H9 (cell line): ENCODE measurements at regions not wholly inside any gene's neighbourhood (a gene's known extent, or its start where the extent isn't known, plus 50 kb on each side); places are given as distances from the start of the nearest gene placed in this dataset.

Experiments
- DNase-seq: peaks from one replicate; pipeline ENCODE4 v3.0.0-alpha.2; 2017
- H2AFZ ChIP-seq: one replicate; pipeline ENCODE4 v1.6.1; 2013; ENCODE audit warnings: mild to moderate bottlenecking, low read length, control low read depth, moderate library complexity
- H2AK5ac ChIP-seq: 2 replicates; pipeline ENCODE4 v1.6.1; 2013; ENCODE audit warnings: low read length, control low read depth, mixed read lengths; ENCODE audit not compliant: insufficient read length
- H2BK120ac ChIP-seq: one replicate; pipeline ENCODE4 v1.6.1; 2013; ENCODE audit warnings: low read depth, mild to moderate bottlenecking, low read length, control low read depth, inconsistent platforms; ENCODE audit not compliant: poor library complexity, severe bottlenecking
- H2BK12ac ChIP-seq: 2 replicates; pipeline ENCODE4 v1.6.1; 2013; ENCODE audit warnings: low read length, control low read depth, mixed read lengths, low read depth; ENCODE audit not compliant: insufficient read length
- H2BK15ac ChIP-seq: 2 replicates; pipeline ENCODE4 v1.6.1; 2013; ENCODE audit warnings: low read depth, low read length, control low read depth
- H2BK20ac ChIP-seq: one replicate; pipeline ENCODE4 v1.6.1; 2013; ENCODE audit warnings: low read depth, mild to moderate bottlenecking, low read length, control low read depth, inconsistent platforms; ENCODE audit not compliant: poor library complexity, severe bottlenecking
- H2BK5ac ChIP-seq: 2 replicates; pipeline ENCODE4 v1.6.1; 2013; ENCODE audit warnings: low read length, control low read depth, mixed read lengths; ENCODE audit not compliant: insufficient read length
- H3K14ac ChIP-seq: 2 replicates; pipeline ENCODE4 v1.6.1; 2013; ENCODE audit warnings: low read length, control low read depth; ENCODE audit not compliant: insufficient read depth
- H3K18ac ChIP-seq: 2 replicates; pipeline ENCODE4 v1.6.1; 2013; ENCODE audit warnings: low read depth, mild to moderate bottlenecking, mixed read lengths, low read length, control low read depth; ENCODE audit not compliant: insufficient read length
- H3K23ac ChIP-seq: 2 replicates; pipeline ENCODE4 v1.6.1; 2013; ENCODE audit warnings: low read length, control low read depth, mixed read lengths, low read depth; ENCODE audit not compliant: insufficient read length
- H3K23me2 ChIP-seq: 2 replicates; pipeline ENCODE4 v1.6.1; 2013; ENCODE audit warnings: low read depth, mild to moderate bottlenecking, mixed read lengths, low read length, control low read depth; ENCODE audit not compliant: insufficient read length, poor library complexity, severe bottlenecking
- H3K27ac ChIP-seq: 2 replicates; pipeline ENCODE4 v1.5.1; 2013; ENCODE audit warnings: low read length, control low read depth, mixed read lengths, low read depth; ENCODE audit not compliant: insufficient read length
- H3K27me3 ChIP-seq: 2 replicates; pipeline ENCODE4 v1.6.1; 2013; ENCODE audit warnings: low read length, control low read depth, inconsistent platforms; ENCODE audit not compliant: insufficient read depth
- H3K4ac ChIP-seq: 2 replicates; pipeline ENCODE4 v1.6.1; 2013; ENCODE audit warnings: low read depth, mild to moderate bottlenecking, control low read depth, inconsistent platforms, low read length, moderate library complexity
- H3K4me1 ChIP-seq: 2 replicates; pipeline ENCODE4 v1.6.1; 2013; ENCODE audit warnings: low read length, control low read depth, inconsistent platforms; ENCODE audit not compliant: insufficient read depth
- H3K4me2 ChIP-seq: 2 replicates; pipeline ENCODE4 v1.6.1; 2013; ENCODE audit warnings: low read length, control low read depth, mixed read lengths; ENCODE audit not compliant: insufficient read length, insufficient read depth
- H3K56ac ChIP-seq: 2 replicates; pipeline ENCODE4 v1.6.1; 2013; ENCODE audit warnings: low read depth, mild to moderate bottlenecking, mixed read lengths, low read length, control low read depth; ENCODE audit not compliant: insufficient read length
- H3K79me1 ChIP-seq: 2 replicates; pipeline ENCODE4 v1.6.1; 2013; ENCODE audit warnings: low read depth, mild to moderate bottlenecking, moderate library complexity, low read length, control low read depth, inconsistent platforms; ENCODE audit not compliant: insufficient read depth, poor library complexity, severe bottlenecking
- H3K79me2 ChIP-seq: 2 replicates; pipeline ENCODE4 v1.6.1; 2013; ENCODE audit warnings: low read length, control low read depth, inconsistent platforms; ENCODE audit not compliant: insufficient read depth
- H3K9ac ChIP-seq: 2 replicates; pipeline ENCODE4 v1.6.1; 2013; ENCODE audit warnings: low read length, control low read depth, mixed read lengths; ENCODE audit not compliant: insufficient read length; ENCODE audit errors: extremely low read depth
- H3K9me3 ChIP-seq: one replicate; pipeline ENCODE4 v1.6.1; 2013; ENCODE audit warnings: low read depth, low read length, inconsistent platforms; ENCODE audit not compliant: control insufficient read depth
- H3T11ph ChIP-seq: one replicate; pipeline ENCODE4 v1.6.1; 2013; ENCODE audit warnings: mild to moderate bottlenecking, low read length, control low read depth, inconsistent platforms
- H4K20me1 ChIP-seq: one replicate; pipeline ENCODE4 v1.6.1; 2013; ENCODE audit not compliant: control insufficient read depth, insufficient read length, insufficient read depth
- H4K5ac ChIP-seq: 2 replicates; pipeline ENCODE4 v1.6.1; 2013; ENCODE audit warnings: low read depth, mild to moderate bottlenecking, mixed read lengths, low read length, control low read depth; ENCODE audit not compliant: insufficient read length
- H4K8ac ChIP-seq: replicated peaks from 2 replicates; pipeline ENCODE4 v1.6.1; 2013; ENCODE audit warnings: low read length, control low read depth, mixed read lengths, low read depth; ENCODE audit not compliant: insufficient read length
- H4K91ac ChIP-seq: 2 replicates; pipeline ENCODE4 v1.6.1; 2013; ENCODE audit warnings: low read depth, mild to moderate bottlenecking, moderate library complexity, mixed read lengths, low read length, control low read depth; ENCODE audit not compliant: insufficient read length
- H3K27ac Mint-ChIP-seq, 3 experiments: 2 replicates in 2 of 3; 3 replicates in 1 of 3; pipeline ENCODE4 v1.8.0; 2020 to 2021; ENCODE audit warnings: mixed read lengths in 3 of 3, mild to moderate bottlenecking in 1 of 3, moderate library complexity in 1 of 3
- H3K27me3 Mint-ChIP-seq: 2 replicates; pipeline ENCODE4 v1.8.0; 2021; ENCODE audit warnings: low read depth, mild to moderate bottlenecking, moderate library complexity, mixed read lengths
- H3K36me3 Mint-ChIP-seq, 3 experiments: 2 replicates in 2 of 3; 3 replicates in 1 of 3; pipeline ENCODE4 v1.8.0; 2020 to 2021; ENCODE audit warnings: low read depth in 3 of 3, mixed read lengths in 3 of 3; ENCODE audit not compliant: insufficient read depth in 1 of 3
- H3K4me1 Mint-ChIP-seq, 2 experiments: 2 replicates each; pipeline ENCODE4 v1.8.0; 2020; ENCODE audit warnings: mixed read lengths in 2 of 2
- H3K4me3 Mint-ChIP-seq, 2 experiments: 2 replicates in 1 of 2; 3 replicates in 1 of 2; pipeline ENCODE4 v1.8.0; 2020 to 2021; ENCODE audit warnings: mild to moderate bottlenecking in 2 of 2, mixed read lengths in 2 of 2, moderate library complexity in 1 of 2
- H3K9me3 Mint-ChIP-seq, 2 experiments: 2 replicates in 1 of 2; 3 replicates in 1 of 2; pipeline ENCODE4 v1.8.0; 2020; ENCODE audit warnings: mild to moderate bottlenecking in 2 of 2, mixed read lengths in 2 of 2, moderate library complexity in 1 of 2
- CTCF ChIP-seq: fragments of 200-600 bp; sonication (generic); conservative IDR thresholded peaks from 3 replicates; pipeline ENCODE4 v1.8.0; 2021; ENCODE audit warnings: antibody characterized with exemption, mild to moderate bottlenecking
- WGBS: extraction: QIAGEN DNeasy Blood & Tissue Kit; methylation state at CpG from one replicate; pipeline ENCODE4 v1.1.7; 2013; ENCODE audit warnings: missing lambda C conversion rate, low lambda C conversion rate, mixed read lengths; ENCODE audit not compliant: insufficient read length; ENCODE audit errors: extremely low coverage; 5-methylcytosine and 5-hydroxymethylcytosine counted together

- Histone ChIP-seq H4K20me1 (no peaks in the 10 kb centered on the region), H2BK20ac (no peak overlapping the region), H4K5ac (no peak overlapping the region), H3K23ac (no peak overlapping the region), H4K8ac (no peak overlapping the region), H2BK120ac (no peak overlapping the region), H3K18ac (no peak overlapping the region), H2BK5ac (no peak overlapping the region), H3K4ac (no peak overlapping the region), H3K79me1 (no peaks in the 10 kb centered on the region), H3K27me3 (no peaks in the 10 kb centered on the region), H3K56ac (no peak overlapping the region), H3K4me2 (no peak overlapping the region), H3K79me2 (no peaks in the 10 kb centered on the region), H3K27ac (no peak overlapping the region), H4K91ac (no peak overlapping the region), H3K4me1 (no peaks in the 10 kb centered on the region; the same call in 1 of the 2 replicates), H3K9ac (no peak overlapping the region), H3T11ph (no peak overlapping the region), H3K14ac (no peak overlapping the region), H3K9me3 (no peaks in the 10 kb centered on the region), H2AK5ac (no peak overlapping the region), H2AFZ (no peak overlapping the region), H3K23me2 (no peaks in the 10 kb centered on the region), H2BK12ac (no peak overlapping the region), H2BK15ac (no peak overlapping the region)
- WGBS: no CpG with 5 or more reads among the region's 3 CpGs
- Mint-ChIP-seq H3K4me1 (peaks cover 4 to 5% of the 10 kb centered on the region in 2 experiments; a peak in 2 of 4 replicates), H3K36me3 (no peaks in the 10 kb centered on the region), H3K9me3 (no peaks in the 10 kb centered on the region), H3K27ac (peak overlapping the region in 1 of 3 experiments; percentile 32; a peak in 1 of 7 replicates), H3K4me3 (no peak overlapping the region), H3K27me3 (no peaks in the 10 kb centered on the region; the same call in 1 of the 2 replicates)
- no peak for DNase-seq
- TF ChIP-seq CTCF: no peak
Measured at GRCh38 chr2:198622986-198623730, 818.8 kb downstream of the PLCL1 start.
